ENCODE measurements at regions not wholly inside any gene's neighbourhood (a gene's known extent, or its start where the extent isn't known, plus 50 kb on each side); places are given as distances from the start of the nearest gene placed in this dataset.

DNA sequence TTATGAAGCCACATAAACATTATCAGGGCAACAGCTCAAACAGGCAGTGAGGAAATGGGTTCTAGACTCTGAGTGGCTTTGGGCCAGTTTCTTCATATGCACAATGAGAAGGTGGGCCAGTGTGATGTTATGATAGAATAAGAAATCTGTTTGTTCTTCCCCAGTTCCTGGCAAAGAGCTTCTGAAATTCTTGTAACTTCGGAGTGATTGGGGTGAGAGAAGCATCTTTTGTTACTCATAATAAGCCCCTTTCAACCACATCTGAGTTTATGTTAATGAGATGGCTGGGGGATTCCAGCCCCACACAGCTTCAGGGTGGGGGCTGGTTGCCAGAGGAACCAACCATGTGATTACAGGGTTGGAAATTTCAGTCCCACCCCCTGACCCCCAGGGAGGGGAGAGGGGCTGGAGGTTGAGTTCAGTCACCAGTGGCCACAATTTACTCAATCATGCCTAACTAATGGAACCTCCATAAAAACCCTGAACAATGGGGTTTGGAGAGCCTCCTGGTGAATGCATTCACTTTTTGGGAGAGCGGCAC is 57.0 kb upstream of the FRMD4B start:
- H3K27me3 ChIP-seq (ENCODE audit: control insufficient read depth in 2 of 2, insufficient read depth in 2 of 2, low read length in 2 of 2), result no peaks in the 10 kb centered on the region
- in situ Hi-C loops (cut with MboI) (no loop called here), intact Hi-C loops (cut with micrococcal nuclease) (no loop called here)
- no peaks in the 10 kb centered on the region for H3K4me1 ChIP-seq (replicated peaks in 1 of 2; ENCODE audit: control insufficient read depth in 2 of 2, insufficient read depth in 2 of 2, low read length in 2 of 2)
- FAIRE-seq (no peak), ATAC-seq (no peak), DNase-seq (ENCODE audit: extremely low read depth in 1 of 4, low spot score in 3 of 4) (no peak)
- H3K9me3 ChIP-seq (replicated peaks; ENCODE audit: control insufficient read depth, insufficient read depth, low read depth, low read length), result no peaks in the 10 kb centered on the region
- 0% methylated on average over 2 of the region's 2 CpGs for WGBS (ENCODE audit: insufficient coverage, low coverage, missing lambda C conversion rate)
- no peak overlapping the region for H2AFZ ChIP-seq (ENCODE audit: low read depth, low read length)
- POLR2A ChIA-PET, result no interaction called here
- no peaks in the 10 kb centered on the region for H3K36me3 ChIP-seq (ENCODE audit: control insufficient read depth, insufficient read depth, low read length)
- H3K9me1 ChIP-seq (ENCODE audit: control insufficient read depth, insufficient read depth, low read length), result no peaks in the 10 kb centered on the region
- H3K9ac ChIP-seq (ENCODE audit: insufficient read depth in 1 of 2, low read depth in 2 of 2, low read length in 2 of 2), result no peak overlapping the region
- no peaks in the 10 kb centered on the region for H3K79me2 ChIP-seq (ENCODE audit: control insufficient read depth, insufficient read depth, low read length)
- no peak overlapping the region for H3K27ac ChIP-seq (ENCODE audit: extremely low read depth, low read depth, low read length)
- CTCF ChIA-PET (ENCODE audit: low intra/inter-chr PET ratio), result no interaction called here
- no peak overlapping the region for H3K4me3 ChIP-seq
- H3K4me2 ChIP-seq (ENCODE audit: insufficient read depth, low read length), result no peak overlapping the region
- BruUV-seq (replicated peaks), result no TSS peak
- H4K20me1 ChIP-seq (replicated peaks; ENCODE audit: control insufficient read depth, insufficient read depth, low read length), result no peaks in the 10 kb centered on the region
- TF ChIP-seq NUFIP1 (IDR thresholded peaks at IDR 0.05; ENCODE audit: partially characterized antibody) (no peak), MTF1 (CRISPR knock-in tag; IDR thresholded peaks at IDR 0.05; ENCODE audit: borderline replicate concordance) (no peak), STAT5A (IDR thresholded peaks at IDR 0.05; ENCODE audit: borderline replicate concordance, low read length) (no peak), POLR3A (IDR thresholded peaks at IDR 0.05; ENCODE audit: borderline replicate concordance, extremely low read depth, insufficient read depth, insufficient read length) (no peak), ZNF324 (CRISPR knock-in tag; IDR thresholded peaks at IDR 0.05) (no peak), ZNF282 (CRISPR knock-in tag; IDR thresholded peaks at IDR 0.05) (no peak), RBBP5 (IDR thresholded peaks at IDR 0.05; ENCODE audit: borderline replicate concordance, insufficient read depth, low read length, poor library complexity, severe bottlenecking) (no peak), SRF (CRISPR knock-in tag; IDR thresholded peaks at IDR 0.05) (no peak), CREM (IDR thresholded peaks at IDR 0.05; ENCODE audit: low read depth) (no peak)
- TF ChIP-seq, protein P1, sequence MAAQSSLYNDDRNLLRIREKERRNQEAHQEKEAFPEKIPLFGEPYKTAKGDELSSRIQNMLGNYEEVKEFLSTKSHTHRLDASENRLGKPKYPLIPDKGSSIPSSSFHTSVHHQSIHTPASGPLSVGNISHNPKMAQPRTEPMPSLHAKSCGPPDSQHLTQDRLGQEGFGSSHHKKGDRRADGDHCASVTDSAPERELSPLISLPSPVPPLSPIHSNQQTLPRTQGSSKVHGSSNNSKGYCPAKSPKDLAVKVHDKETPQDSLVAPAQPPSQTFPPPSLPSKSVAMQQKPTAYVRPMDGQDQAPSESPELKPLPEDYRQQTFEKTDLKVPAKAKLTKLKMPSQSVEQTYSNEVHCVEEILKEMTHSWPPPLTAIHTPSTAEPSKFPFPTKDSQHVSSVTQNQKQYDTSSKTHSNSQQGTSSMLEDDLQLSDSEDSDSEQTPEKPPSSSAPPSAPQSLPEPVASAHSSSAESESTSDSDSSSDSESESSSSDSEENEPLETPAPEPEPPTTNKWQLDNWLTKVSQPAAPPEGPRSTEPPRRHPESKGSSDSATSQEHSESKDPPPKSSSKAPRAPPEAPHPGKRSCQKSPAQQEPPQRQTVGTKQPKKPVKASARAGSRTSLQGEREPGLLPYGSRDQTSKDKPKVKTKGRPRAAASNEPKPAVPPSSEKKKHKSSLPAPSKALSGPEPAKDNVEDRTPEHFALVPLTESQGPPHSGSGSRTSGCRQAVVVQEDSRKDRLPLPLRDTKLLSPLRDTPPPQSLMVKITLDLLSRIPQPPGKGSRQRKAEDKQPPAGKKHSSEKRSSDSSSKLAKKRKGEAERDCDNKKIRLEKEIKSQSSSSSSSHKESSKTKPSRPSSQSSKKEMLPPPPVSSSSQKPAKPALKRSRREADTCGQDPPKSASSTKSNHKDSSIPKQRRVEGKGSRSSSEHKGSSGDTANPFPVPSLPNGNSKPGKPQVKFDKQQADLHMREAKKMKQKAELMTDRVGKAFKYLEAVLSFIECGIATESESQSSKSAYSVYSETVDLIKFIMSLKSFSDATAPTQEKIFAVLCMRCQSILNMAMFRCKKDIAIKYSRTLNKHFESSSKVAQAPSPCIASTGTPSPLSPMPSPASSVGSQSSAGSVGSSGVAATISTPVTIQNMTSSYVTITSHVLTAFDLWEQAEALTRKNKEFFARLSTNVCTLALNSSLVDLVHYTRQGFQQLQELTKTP (IDR thresholded peaks at IDR 0.05; ENCODE audit: low read depth in 1 of 2, partially characterized antibody in 2 of 2), result no peak
- TF ChIP-seq, protein P2, sequence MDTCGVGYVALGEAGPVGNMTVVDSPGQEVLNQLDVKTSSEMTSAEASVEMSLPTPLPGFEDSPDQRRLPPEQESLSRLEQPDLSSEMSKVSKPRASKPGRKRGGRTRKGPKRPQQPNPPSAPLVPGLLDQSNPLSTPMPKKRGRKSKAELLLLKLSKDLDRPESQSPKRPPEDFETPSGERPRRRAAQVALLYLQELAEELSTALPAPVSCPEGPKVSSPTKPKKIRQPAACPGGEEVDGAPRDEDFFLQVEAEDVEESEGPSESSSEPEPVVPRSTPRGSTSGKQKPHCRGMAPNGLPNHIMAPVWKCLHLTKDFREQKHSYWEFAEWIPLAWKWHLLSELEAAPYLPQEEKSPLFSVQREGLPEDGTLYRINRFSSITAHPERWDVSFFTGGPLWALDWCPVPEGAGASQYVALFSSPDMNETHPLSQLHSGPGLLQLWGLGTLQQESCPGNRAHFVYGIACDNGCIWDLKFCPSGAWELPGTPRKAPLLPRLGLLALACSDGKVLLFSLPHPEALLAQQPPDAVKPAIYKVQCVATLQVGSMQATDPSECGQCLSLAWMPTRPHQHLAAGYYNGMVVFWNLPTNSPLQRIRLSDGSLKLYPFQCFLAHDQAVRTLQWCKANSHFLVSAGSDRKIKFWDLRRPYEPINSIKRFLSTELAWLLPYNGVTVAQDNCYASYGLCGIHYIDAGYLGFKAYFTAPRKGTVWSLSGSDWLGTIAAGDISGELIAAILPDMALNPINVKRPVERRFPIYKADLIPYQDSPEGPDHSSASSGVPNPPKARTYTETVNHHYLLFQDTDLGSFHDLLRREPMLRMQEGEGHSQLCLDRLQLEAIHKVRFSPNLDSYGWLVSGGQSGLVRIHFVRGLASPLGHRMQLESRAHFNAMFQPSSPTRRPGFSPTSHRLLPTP (IDR thresholded peaks at IDR 0.05; ENCODE audit: borderline replicate concordance, extremely low read depth, insufficient read length), result no peak
- TF ChIP-seq, protein P3, sequence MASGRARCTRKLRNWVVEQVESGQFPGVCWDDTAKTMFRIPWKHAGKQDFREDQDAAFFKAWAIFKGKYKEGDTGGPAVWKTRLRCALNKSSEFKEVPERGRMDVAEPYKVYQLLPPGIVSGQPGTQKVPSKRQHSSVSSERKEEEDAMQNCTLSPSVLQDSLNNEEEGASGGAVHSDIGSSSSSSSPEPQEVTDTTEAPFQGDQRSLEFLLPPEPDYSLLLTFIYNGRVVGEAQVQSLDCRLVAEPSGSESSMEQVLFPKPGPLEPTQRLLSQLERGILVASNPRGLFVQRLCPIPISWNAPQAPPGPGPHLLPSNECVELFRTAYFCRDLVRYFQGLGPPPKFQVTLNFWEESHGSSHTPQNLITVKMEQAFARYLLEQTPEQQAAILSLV (tag; IDR thresholded peaks at IDR 0.05), result no peak
- TF ChIP-seq, protein P4, sequence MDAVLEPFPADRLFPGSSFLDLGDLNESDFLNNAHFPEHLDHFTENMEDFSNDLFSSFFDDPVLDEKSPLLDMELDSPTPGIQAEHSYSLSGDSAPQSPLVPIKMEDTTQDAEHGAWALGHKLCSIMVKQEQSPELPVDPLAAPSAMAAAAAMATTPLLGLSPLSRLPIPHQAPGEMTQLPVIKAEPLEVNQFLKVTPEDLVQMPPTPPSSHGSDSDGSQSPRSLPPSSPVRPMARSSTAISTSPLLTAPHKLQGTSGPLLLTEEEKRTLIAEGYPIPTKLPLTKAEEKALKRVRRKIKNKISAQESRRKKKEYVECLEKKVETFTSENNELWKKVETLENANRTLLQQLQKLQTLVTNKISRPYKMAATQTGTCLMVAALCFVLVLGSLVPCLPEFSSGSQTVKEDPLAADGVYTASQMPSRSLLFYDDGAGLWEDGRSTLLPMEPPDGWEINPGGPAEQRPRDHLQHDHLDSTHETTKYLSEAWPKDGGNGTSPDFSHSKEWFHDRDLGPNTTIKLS (IDR thresholded peaks at IDR 0.05; ENCODE audit: borderline replicate concordance, low read depth), result no peak
